KMS-11 (cell line): ENCODE measurements at regions not wholly inside any gene's neighbourhood (a gene's known extent, or its start where the extent isn't known, plus 50 kb on each side); places are given as distances from the start of the nearest gene placed in this dataset.
"Not testable (repeated sequence)": the region's sequence is repeated elsewhere in the genome, so short reads cannot be mapped to it uniquely, and the experiment has no call there.

Experiments
- H2AFZ ChIP-seq: fragments of 200-600 bp; sonication (generic); 2 replicates; pipeline ENCODE4 v1.6.1; 2016; ENCODE audit warnings: antibody characterized with exemption, mixed run types, low read depth
- H3K27ac ChIP-seq: fragments of 200-600 bp; sonication (generic); 2 replicates; pipeline ENCODE4 v1.6.1; 2016; ENCODE audit warnings: mild to moderate bottlenecking, mixed run types
- H3K27me3 ChIP-seq: fragments of 200-600 bp; sonication (generic); 2 replicates; pipeline ENCODE4 v1.6.1; 2017; ENCODE audit warnings: mild to moderate bottlenecking, low read depth, mixed run types, moderate library complexity; ENCODE audit not compliant: insufficient read depth
- H3K36me3 ChIP-seq: fragments of 200-600 bp; sonication (generic); 2 replicates; pipeline ENCODE4 v1.6.1; 2017; ENCODE audit warnings: mild to moderate bottlenecking, mixed run types; ENCODE audit not compliant: insufficient read depth
- H3K4me1 ChIP-seq: fragments of 200-600 bp; sonication (generic); 2 replicates; pipeline ENCODE4 v1.6.1; 2016; ENCODE audit warnings: mild to moderate bottlenecking, low read depth, mixed run types; ENCODE audit not compliant: poor library complexity, severe bottlenecking
- H3K4me2 ChIP-seq: fragments of 200-600 bp; sonication (generic); 2 replicates; pipeline ENCODE4 v1.7.0; 2016; ENCODE audit warnings: mild to moderate bottlenecking, mixed run types
- H3K4me3 ChIP-seq: fragments of 200-600 bp; sonication (generic); IDR thresholded peaks from 2 replicates; pipeline ENCODE4 v1.6.1; 2017; ENCODE audit warnings: low read depth, low read length, mixed read lengths; ENCODE audit not compliant: insufficient read depth
- H3K79me2 ChIP-seq: fragments of 200-600 bp; sonication (generic); 2 replicates; pipeline ENCODE4 v1.6.1; 2016; ENCODE audit warnings: low read depth, mixed run types; ENCODE audit not compliant: insufficient read depth
- H3K9ac ChIP-seq: fragments of 200-600 bp; sonication (generic); 2 replicates; pipeline ENCODE4 v1.6.1; 2016; ENCODE audit warnings: mild to moderate bottlenecking, mixed run types
- H4K20me1 ChIP-seq: fragments of 200-600 bp; sonication (generic); 2 replicates; pipeline ENCODE4 v1.6.1; 2016; ENCODE audit warnings: mild to moderate bottlenecking, mixed run types; ENCODE audit not compliant: insufficient read depth

DNA sequence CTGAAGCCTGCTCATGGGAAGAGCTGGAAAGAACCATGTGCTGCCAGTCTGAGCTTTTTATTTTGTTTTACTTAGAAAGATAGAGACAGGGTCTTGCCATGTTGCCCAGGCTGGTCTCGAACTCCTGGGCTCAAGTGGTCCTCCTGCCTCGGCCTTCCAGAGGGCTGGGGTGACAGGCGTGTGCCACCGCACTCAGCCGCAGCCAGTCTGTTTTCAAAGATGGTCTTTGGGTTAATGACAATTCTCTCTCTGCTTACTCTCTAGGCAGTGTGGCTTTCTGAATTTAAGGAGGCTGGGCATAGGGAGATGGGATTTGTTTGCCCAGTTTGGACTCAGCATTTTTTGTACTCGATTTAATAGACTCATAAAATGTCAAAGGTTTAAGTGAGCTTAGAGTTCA lies 1357.9 kb downstream of the CDH12 start:
- H4K20me1 ChIP-seq, H3K36me3 ChIP-seq, H2AFZ ChIP-seq, H3K9ac ChIP-seq, H3K27me3 ChIP-seq, H3K4me3 ChIP-seq, H3K4me1 ChIP-seq, H3K27ac ChIP-seq, H3K4me2 ChIP-seq, H3K79me2 ChIP-seq: not testable (repeated sequence)

DNA sequence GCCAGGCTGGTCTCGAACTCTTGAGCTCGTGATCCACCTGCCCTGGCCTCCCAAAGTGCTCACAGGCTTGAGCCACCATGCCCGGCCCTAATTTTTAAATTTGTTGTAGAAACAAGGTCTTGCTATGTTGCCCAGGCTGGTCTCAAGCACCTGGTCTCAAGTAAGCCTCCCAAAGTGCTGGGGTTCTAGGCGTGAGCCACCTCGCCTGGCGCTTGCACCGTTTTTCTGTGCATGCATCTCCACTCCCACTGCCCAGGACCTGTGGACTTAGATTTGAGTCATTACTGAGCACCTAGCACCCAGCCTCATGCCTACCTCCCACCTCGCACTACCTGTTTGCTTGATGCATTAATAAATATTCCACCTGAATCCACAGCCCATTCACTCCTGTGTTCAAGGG lies 1359.1 kb downstream of the CDH12 start:
- H2AFZ ChIP-seq, H3K27me3 ChIP-seq: not testable (repeated sequence)

GRCh38 chr5:21491182-21491581 lies 1362.0 kb downstream of the CDH12 start:
- not testable (repeated sequence) for H3K4me2 ChIP-seq, H2AFZ ChIP-seq, H3K4me3 ChIP-seq, H3K27me3 ChIP-seq, H3K4me1 ChIP-seq, H3K27ac ChIP-seq, H3K36me3 ChIP-seq, H3K79me2 ChIP-seq, H3K9ac ChIP-seq, H4K20me1 ChIP-seq

More for the DNA sequence above, 1359.1 kb downstream of the CDH12 start:
- not testable (repeated sequence) for H3K4me2 ChIP-seq, H4K20me1 ChIP-seq, H3K36me3 ChIP-seq, H3K4me3 ChIP-seq, H3K4me1 ChIP-seq, H3K27ac ChIP-seq, H3K79me2 ChIP-seq, H3K9ac ChIP-seq

DNA sequence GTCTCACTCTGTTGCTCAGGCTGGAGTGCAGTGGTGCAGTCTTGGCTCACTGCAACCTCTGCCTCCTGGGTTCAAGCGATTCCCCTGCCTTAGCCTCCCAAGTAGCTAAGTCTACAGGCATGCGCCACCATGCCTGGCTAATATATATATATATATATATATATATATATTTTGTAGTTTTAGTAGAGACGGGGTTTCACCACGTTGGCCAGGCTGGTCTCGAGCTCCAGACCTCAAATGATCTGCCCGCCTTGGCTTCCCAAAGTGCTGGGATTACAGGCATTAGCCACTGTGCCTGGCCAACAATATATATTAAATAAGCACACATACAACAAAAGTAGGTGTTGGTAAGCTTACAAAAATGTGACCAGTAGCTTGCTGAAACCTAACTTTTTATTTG lies 1364.3 kb downstream of the CDH12 start:
- not testable (repeated sequence) for H3K79me2 ChIP-seq, H3K27me3 ChIP-seq, H3K4me2 ChIP-seq, H3K4me1 ChIP-seq, H4K20me1 ChIP-seq, H3K4me3 ChIP-seq, H2AFZ ChIP-seq, H3K27ac ChIP-seq, H3K9ac ChIP-seq, H3K36me3 ChIP-seq

- H3K27ac ChIP-seq, H3K4me2 ChIP-seq, H2AFZ ChIP-seq, H3K79me2 ChIP-seq, H4K20me1 ChIP-seq, H3K4me1 ChIP-seq, H3K9ac ChIP-seq, H3K27me3 ChIP-seq, H3K4me3 ChIP-seq, H3K36me3 ChIP-seq: not testable (repeated sequence)
Measured at GRCh38 chr5:21485458-21486000, 1367.6 kb downstream of the CDH12 start.

DNA sequence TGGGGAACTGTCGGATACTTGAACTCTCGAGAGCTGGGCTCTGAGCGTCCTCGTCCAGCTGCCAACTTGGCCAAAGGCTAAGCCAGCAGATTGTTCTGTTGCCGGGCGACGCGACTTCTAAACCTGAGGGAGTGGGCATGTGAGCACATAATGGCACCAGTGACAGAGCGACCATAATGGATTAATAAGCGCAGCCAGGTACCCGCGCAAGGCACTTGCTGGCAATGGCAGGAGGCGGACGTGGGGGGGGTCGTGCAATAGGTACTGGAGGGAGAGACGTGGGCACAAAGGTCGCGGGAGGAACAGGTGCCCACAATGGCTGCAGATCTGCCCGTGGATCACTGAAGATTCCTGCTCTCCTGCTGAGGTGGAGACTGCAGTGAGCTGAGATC lies 1368.7 kb downstream of the CDH12 start:
- not testable (repeated sequence) for H3K4me3 ChIP-seq

DNA sequence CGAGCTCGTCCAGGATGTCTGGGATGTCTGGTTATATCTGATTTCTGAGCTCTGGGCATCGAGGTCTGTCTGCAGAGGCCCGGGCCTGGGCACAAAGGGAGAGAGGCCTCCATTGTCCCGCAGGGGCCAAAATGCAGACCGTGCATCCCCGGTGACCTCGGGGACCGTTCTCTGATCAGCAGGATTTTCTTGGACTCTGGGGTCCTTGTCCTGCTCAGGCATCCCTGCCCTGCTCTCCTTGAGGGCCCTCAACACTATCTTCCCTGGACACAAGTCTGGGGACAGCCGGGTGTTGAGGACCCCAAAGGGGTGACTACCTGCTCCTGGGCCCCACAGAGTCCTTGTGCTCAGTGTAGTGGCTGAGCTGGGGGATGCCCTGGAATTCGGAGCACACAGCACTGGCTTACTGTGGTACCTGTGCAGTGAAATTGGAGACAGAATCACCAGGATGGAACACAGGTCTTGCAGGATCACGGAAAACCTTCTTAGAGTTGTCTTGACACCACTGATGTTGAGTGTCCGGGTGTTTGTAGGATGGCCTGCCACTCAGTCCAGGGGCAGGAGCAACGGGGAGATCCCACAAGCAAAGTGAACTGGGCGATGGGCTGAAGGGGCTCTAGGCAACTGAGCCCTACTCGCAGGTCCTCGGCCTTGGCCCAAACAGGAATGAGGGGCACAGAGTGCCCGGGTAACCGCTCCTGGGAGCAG lies 1369.2 kb downstream of the CDH12 start:
- not testable (repeated sequence) for H4K20me1 ChIP-seq, H3K4me3 ChIP-seq, H3K27me3 ChIP-seq, H3K79me2 ChIP-seq, H3K9ac ChIP-seq, H2AFZ ChIP-seq, H3K4me1 ChIP-seq, H3K36me3 ChIP-seq, H3K27ac ChIP-seq, H3K4me2 ChIP-seq

More for the DNA sequence above, 1368.7 kb downstream of the CDH12 start:
- H3K9ac ChIP-seq, H3K27ac ChIP-seq, H2AFZ ChIP-seq, H3K79me2 ChIP-seq, H3K36me3 ChIP-seq, H3K27me3 ChIP-seq, H3K4me1 ChIP-seq, H3K4me2 ChIP-seq, H4K20me1 ChIP-seq: not testable (repeated sequence)

DNA sequence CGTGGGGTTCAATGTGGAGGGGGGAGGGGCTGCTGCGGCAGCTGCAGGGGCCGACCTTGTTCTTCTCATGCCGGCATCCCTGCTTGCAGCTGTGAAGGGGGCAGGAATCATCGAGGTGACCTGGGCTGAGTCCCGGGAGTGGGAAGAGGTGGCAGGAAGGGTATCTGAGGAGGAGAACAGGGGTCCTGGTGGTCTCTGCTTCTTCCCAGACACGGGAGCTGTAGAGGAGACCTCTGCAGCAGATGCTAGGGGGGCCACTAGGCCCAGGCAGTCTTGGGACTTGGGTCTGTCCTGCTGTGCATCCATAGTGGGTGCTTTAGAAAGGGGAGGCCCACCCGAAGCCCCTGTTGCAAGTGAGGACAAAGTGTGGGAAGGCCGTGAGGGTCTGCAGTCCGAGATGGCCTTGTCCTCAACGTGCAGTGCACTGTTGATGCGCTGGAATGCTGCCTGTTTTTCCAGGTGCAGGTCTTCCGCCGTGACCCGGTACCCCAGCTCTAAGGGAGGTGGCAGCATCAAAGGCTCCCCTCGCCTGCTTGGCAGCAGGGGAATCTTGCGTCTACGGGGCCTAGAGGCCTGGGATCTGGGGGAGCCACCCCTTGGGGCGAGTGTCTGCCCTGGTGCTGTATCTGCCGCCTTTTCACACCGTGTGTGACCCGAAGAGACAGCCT lies 1370.0 kb downstream of the CDH12 start:
- H3K4me2 ChIP-seq, H2AFZ ChIP-seq, H3K36me3 ChIP-seq, H3K27ac ChIP-seq, H4K20me1 ChIP-seq, H3K79me2 ChIP-seq, H3K4me1 ChIP-seq, H3K9ac ChIP-seq, H3K27me3 ChIP-seq, H3K4me3 ChIP-seq: not testable (repeated sequence)

- H3K9ac ChIP-seq, H3K79me2 ChIP-seq, H3K27me3 ChIP-seq, H3K4me3 ChIP-seq, H2AFZ ChIP-seq, H3K27ac ChIP-seq, H3K4me2 ChIP-seq, H3K36me3 ChIP-seq, H4K20me1 ChIP-seq, H3K4me1 ChIP-seq: not testable (repeated sequence)
Measured at GRCh38 chr5:21482522-21482921, 1370.6 kb downstream of the CDH12 start.

GRCh38 chr5:21481320-21482270 lies 1371.5 kb downstream of the CDH12 start:
- not testable (repeated sequence) for H3K27me3 ChIP-seq, H3K4me3 ChIP-seq, H4K20me1 ChIP-seq, H3K36me3 ChIP-seq, H3K79me2 ChIP-seq, H2AFZ ChIP-seq, H3K4me2 ChIP-seq, H3K4me1 ChIP-seq, H3K9ac ChIP-seq, H3K27ac ChIP-seq
